Activated naive CD8-positive, alpha-beta T cell treated with anti-CD3 and anti-CD28 coated beads for 36 hours (primary cell): ENCODE measurements at regions not wholly inside any gene's neighbourhood (a gene's known extent, or its start where the extent isn't known, plus 50 kb on each side); places are given as distances from the start of the nearest gene placed in this dataset.

Experiments
- DNase-seq: peaks from one replicate; pipeline ENCODE4 v3.0.0; 2021
- H3K27ac Mint-ChIP-seq: one replicate; pipeline ENCODE4 v1.8.0; 2022; ENCODE audit warnings: mild to moderate bottlenecking, moderate library complexity, mixed read lengths
- H3K27me3 Mint-ChIP-seq: one replicate; pipeline ENCODE4 v1.8.0; 2022; ENCODE audit warnings: mild to moderate bottlenecking, mixed read lengths
- H3K36me3 Mint-ChIP-seq: one replicate; pipeline ENCODE4 v1.8.0; 2021; ENCODE audit warnings: mild to moderate bottlenecking, mixed read lengths
- H3K4me1 Mint-ChIP-seq: one replicate; pipeline ENCODE4 v1.8.0; 2021; ENCODE audit warnings: mixed read lengths
- H3K4me3 Mint-ChIP-seq: one replicate; pipeline ENCODE4 v1.8.0; 2022; ENCODE audit warnings: mild to moderate bottlenecking, moderate library complexity, mixed read lengths
- H3K9me3 Mint-ChIP-seq: one replicate; pipeline ENCODE4 v1.8.0; 2022; ENCODE audit warnings: mixed read lengths

DNA sequence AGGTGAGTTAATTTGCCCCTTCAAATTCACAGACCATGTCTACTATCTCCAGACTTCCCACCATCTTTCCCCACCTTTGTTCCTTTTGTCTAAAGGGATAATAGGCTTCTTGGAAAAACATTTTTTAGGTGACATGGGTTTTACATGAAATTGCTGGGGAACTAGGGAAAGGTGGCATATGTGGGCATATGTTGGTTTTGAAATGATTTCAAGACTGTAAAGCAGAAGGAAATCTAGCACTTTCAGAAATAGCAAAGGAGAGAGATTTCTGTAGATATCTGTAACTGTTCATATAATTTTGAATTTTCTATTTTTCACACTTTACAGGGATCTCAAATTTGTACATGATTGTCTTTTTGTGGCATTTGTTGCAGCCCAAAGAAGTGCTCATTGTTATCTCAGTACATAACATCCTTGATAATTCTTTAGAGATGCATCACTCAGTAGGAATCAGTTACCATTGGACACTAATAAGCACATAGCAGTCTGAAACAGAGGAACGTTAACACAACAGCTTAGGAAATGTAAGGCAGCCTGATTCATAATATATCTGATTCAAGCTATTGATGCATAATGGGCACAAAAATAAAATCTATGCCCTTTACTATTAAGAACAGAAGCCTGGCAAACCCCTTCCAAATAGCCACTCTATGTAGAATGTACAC is 659.7 kb downstream of the CENPC start:
- no peak overlapping the region for H3K27ac Mint-ChIP-seq
- no peak overlapping the region for H3K4me3 Mint-ChIP-seq
- DNase-seq: no peak
- no peaks in the 10 kb centered on the region for H3K27me3 Mint-ChIP-seq
- H3K36me3 Mint-ChIP-seq: no peaks in the 10 kb centered on the region
- peaks cover 4% of the 10 kb centered on the region for H3K9me3 Mint-ChIP-seq
- no peaks in the 10 kb centered on the region for H3K4me1 Mint-ChIP-seq

DNA sequence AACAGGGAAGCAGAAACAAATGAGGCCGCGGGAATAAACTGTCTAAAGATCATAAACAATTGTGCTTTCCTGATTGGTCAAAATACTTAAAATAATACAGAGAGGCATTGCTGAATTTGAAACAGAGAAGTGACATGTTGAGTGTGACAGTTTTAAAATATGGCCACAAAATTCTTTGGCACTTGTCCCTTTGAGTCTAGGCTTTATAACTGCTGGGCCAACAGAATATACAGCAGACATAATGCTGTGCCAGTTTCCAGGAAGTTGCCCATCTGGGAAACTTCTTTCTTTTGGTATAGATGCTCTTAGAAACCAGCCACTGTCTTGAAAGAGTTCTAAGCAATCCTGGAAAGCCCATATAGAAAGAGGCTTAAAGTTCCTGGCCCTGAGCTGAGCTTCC is 668.4 kb downstream of the CENPC start:
- Mint-ChIP-seq H3K4me1 (no peaks in the 10 kb centered on the region), H3K9me3 (peaks cover 3% of the 10 kb centered on the region), H3K27ac (no peak overlapping the region), H3K4me3 (no peak overlapping the region), H3K36me3 (no peaks in the 10 kb centered on the region), H3K27me3 (no peaks in the 10 kb centered on the region)
- no peak for DNase-seq

DNA sequence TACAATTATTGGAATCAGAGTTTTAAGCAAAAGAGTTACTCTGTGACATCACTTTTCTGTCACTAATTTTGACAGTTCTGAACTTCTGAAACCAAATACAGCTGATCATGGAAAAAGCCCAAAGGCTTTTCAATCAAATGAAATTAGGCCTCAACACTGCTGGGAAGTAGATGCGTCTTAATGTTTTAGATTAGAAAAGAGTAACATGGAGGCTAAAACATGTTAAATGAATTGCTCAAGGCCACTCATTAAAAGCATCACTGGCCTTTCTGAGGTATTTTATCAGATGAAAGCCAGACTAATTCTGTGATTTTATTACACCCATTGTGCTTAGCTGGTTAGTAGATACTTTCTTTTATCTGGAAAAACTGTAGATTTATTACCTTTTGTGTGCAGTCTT is 672.6 kb downstream of the CENPC start:
- Mint-ChIP-seq H3K4me3 (no peak overlapping the region), H3K27ac (no peak overlapping the region), H3K36me3 (no peaks in the 10 kb centered on the region), H3K9me3 (no peaks in the 10 kb centered on the region), H3K27me3 (peaks cover 3% of the 10 kb centered on the region), H3K4me1 (no peaks in the 10 kb centered on the region)
- DNase-seq: no peak

DNA sequence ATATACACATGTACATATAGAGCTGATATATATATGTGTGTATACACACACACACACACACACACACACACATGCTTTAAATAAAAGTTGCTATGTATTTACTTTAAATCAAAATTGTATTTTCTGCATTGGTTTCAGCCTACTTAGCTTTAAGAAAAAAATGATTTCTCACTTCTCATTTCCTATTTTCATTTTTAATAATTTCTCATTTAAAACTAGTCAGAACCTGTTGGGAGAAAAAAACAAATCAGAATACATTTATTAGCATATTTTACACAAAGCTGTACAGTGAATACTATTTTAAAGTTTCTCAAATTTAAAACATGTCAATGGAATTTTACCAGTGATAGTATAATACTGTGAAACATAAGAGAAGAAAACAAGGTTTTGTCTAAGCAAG is 681.8 kb downstream of the CENPC start:
- Mint-ChIP-seq H3K36me3 (no peaks in the 10 kb centered on the region), H3K4me1 (no peaks in the 10 kb centered on the region), H3K27me3 (no peaks in the 10 kb centered on the region), H3K9me3 (peaks cover 2% of the 10 kb centered on the region), H3K27ac (no peak overlapping the region), H3K4me3 (no peak overlapping the region)
- no peak for DNase-seq

DNA sequence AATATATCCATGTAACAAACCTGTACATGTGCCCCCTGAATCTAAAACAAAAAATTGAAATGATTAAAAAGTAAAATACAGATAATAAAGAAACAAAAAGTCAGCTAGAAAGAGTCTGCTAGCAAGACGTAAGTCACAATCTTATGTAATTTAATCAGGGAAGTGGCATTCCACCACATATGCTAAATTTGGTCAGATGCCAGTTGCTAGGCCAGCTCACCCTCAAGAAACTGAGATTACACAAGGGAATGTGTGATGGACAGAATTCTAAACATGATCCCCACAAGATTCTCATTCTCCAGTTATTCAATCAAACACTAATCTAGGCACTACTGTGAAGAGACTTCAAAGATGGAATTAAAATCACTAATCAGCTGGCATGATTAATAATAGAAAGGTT is 689.3 kb downstream of the CENPC start:
- no peak for DNase-seq
- Mint-ChIP-seq H3K27ac (no peak overlapping the region), H3K4me1 (no peaks in the 10 kb centered on the region), H3K9me3 (peaks cover under 1% of the 10 kb centered on the region), H3K4me3 (no peak overlapping the region), H3K36me3 (no peaks in the 10 kb centered on the region), H3K27me3 (no peaks in the 10 kb centered on the region)

DNA sequence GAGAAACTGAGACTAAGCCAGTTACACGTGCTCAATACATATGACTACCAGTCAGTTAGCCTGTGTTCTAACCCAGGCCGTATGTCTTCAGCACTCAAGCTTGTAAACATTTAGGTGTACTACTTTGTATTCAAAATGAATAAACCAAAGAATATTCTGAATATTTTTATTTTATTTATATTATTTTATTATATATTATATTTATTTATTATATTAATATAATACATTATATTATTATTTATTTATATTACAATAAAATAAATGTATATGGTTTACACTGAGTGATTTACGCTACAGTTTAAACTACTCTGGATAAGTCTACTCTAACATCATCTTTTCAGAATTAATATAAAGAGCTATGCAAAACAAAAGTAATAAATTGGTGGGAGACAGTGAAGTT is 691.5 kb downstream of the CENPC start:
- Mint-ChIP-seq H3K27ac (no peak overlapping the region), H3K36me3 (no peaks in the 10 kb centered on the region), H3K4me3 (no peak overlapping the region), H3K27me3 (no peaks in the 10 kb centered on the region), H3K9me3 (no peaks in the 10 kb centered on the region), H3K4me1 (no peaks in the 10 kb centered on the region)
- DNase-seq: no peak

DNA sequence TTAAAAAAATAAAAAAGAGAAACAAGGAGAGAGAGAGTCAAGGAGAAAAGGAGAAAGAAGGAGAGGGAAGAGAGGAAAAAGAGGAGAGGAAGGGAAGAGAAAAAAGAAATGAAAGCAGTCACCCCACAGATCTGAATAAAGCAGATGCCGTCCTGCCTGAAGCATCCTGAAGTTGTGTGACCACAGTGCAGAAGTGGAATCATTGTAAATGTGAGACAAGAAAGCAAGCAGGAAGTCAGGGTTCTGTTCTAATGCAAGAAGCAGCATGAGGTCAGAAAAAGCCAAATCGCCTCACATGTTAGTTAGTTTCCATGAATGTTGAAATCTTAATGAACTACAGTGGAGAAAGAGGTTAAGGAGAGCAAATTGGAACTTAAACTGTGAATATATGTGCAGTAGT is 692.5 kb downstream of the CENPC start:
- DNase-seq: no peak
- H3K27me3 Mint-ChIP-seq: no peaks in the 10 kb centered on the region
- no peak overlapping the region for H3K4me3 Mint-ChIP-seq
- H3K9me3 Mint-ChIP-seq: no peaks in the 10 kb centered on the region
- no peaks in the 10 kb centered on the region for H3K4me1 Mint-ChIP-seq
- no peak overlapping the region for H3K27ac Mint-ChIP-seq
- H3K36me3 Mint-ChIP-seq: no peaks in the 10 kb centered on the region

DNA sequence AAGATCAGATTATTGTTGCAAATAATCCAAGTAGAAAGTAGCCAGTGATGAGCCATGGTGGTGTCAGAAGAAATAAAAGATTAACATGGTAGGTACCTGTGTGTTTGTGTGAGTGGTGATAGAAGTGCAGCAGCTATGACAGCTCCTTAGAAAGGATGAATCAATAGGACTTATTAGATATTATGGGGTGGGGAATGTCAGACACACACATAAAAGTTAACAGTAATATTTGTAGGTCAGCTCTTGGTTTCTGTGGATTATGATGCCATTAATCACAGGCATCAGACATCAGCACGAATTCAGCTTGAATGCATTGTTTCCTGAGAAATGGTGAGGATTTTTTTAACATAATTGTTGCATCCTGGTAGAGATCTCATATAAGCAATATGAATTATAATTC is 695.7 kb downstream of the CENPC start:
- Mint-ChIP-seq H3K36me3 (no peaks in the 10 kb centered on the region), H3K4me3 (no peak overlapping the region), H3K27me3 (no peaks in the 10 kb centered on the region), H3K4me1 (no peaks in the 10 kb centered on the region), H3K9me3 (no peaks in the 10 kb centered on the region), H3K27ac (no peak overlapping the region)
- no peak for DNase-seq

DNA sequence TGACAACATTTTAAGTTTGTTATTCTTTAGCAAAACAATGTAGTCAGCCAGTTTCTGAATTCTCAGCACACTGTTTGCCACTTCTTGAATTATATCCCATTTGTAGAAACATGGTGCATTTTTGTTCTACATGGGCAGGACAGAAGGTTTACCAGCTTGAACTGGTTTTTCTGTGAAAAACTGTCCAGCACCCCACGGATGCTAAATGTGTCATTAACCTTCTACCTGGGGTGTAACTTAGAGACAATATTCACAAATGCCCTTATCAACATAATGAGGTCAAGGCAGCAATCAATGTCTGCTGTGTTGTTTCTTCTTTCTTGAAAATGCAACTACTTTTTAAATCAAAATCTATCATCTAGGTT is 702.6 kb downstream of the CENPC start:
- no peak for DNase-seq
- Mint-ChIP-seq H3K27ac (no peak overlapping the region), H3K27me3 (no peaks in the 10 kb centered on the region), H3K4me1 (no peaks in the 10 kb centered on the region), H3K36me3 (no peaks in the 10 kb centered on the region), H3K4me3 (no peak overlapping the region), H3K9me3 (peaks cover 4% of the 10 kb centered on the region)

DNA sequence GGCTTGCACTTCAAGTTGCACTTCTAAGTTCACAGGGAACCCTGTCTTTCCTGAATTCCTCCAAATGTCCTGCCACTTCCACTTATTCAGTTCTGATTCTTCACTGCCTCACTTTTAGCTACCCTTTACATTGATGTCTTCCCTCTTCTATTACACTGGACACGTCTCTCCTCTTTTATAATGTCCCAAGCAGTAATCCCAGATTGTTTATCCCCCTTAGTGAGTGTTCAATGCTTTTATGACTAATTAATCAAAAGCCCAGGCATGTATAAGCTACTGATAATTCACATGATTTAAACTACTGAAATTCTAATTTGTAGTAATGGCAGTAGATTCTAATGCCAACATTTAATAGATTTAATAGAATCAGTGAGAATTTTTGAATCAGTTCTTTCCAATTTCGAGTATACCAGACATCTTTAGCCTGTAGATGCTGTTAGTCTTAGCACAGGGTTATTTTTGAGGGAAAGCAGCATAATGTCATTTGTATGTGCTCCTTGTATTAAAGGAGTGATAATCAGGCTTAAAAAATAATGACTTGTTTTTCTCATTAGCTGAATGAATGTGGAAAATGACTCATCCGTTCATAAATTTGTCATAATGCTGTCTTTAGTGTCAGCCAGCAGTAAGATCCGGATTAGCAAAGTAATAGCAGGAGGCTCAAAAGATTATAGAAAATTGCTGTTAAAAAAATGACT is 703.1 kb downstream of the CENPC start:
- no peak for DNase-seq
- H3K27me3 Mint-ChIP-seq: no peaks in the 10 kb centered on the region
- no peak overlapping the region for H3K27ac Mint-ChIP-seq
- H3K36me3 Mint-ChIP-seq: no peaks in the 10 kb centered on the region
- no peak overlapping the region for H3K4me3 Mint-ChIP-seq
- H3K4me1 Mint-ChIP-seq: no peaks in the 10 kb centered on the region
- peaks cover 4% of the 10 kb centered on the region for H3K9me3 Mint-ChIP-seq

DNA sequence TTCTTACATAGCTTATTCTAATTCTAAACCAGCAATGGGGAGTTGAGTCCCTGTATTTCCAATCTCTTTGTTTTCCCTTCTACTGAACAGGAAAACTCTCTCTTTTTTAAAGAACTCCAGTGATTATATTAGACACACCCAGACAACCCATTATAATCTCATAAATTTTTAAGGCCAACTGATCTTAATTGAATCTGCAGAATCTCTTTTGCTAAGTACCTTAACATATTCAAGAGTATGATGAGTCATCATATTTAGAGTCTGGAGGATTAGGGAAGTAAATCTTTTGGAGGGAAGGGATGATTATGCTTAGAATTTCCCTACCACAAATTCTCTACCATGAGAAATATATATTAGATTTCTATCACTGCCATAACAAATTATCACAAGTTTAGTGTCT is 705.1 kb downstream of the CENPC start:
- no peaks in the 10 kb centered on the region for H3K4me1 Mint-ChIP-seq
- no peaks in the 10 kb centered on the region for H3K36me3 Mint-ChIP-seq
- no peak overlapping the region for H3K27ac Mint-ChIP-seq
- no peak overlapping the region for H3K4me3 Mint-ChIP-seq
- peaks cover 4% of the 10 kb centered on the region for H3K9me3 Mint-ChIP-seq
- no peaks in the 10 kb centered on the region for H3K27me3 Mint-ChIP-seq
- DNase-seq: no peak

DNA sequence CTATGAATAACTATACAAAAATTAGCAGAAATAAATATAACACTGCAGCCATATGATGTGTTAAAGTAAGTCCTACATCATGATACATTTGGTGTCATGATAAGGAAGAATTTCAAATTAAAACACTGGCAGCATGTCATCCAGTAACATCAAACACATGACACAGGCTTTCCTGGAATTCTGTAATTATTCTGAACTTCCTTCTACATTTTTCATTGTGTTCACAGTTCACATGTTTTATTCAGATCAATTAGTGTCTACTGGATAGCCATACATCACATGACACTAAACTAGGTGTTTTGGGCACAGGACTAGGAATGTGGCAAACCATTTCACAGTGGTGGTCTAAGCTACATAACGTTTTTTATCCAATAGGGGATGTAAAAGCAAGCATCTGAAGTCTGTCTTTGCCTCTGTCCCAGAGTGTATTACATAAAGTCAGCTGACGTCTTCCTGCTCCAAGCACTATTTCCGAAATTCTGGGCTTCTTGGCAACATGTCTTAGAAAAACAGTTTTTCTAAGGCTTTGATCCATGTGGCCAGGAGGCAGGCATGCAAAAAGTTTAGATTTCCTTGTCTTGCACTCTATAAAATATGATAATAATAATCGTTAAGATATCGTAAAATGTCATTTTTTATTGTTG is 707.9 kb downstream of the CENPC start:
- no peak for DNase-seq
- H3K9me3 Mint-ChIP-seq: peaks cover 4% of the 10 kb centered on the region

DNA sequence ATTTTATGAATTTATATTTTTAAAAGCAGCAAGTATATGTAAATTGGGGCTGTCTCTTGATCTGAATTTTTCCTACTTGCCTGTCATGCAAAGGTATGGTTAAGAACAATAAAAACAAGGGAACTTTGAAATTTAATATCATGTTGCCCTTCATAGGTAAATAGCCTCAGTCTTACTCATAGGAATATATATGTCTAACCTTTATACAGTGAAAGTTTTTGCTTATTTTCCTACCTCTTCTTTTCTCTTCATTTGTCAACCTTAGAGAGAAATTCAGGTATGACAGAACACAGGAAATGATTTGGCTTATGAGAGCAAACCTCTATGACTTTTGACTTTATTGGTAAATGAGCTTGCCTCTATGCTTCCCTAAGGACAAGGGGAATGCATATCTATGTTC is 716.0 kb downstream of the CENPC start:
- Mint-ChIP-seq H3K4me3 (no peak overlapping the region), H3K27ac (no peak overlapping the region), H3K27me3 (no peaks in the 10 kb centered on the region), H3K9me3 (peaks cover 5% of the 10 kb centered on the region), H3K36me3 (no peaks in the 10 kb centered on the region), H3K4me1 (no peaks in the 10 kb centered on the region)
- DNase-seq: no peak

More for the DNA sequence above, 707.9 kb downstream of the CENPC start:
- no peaks in the 10 kb centered on the region for H3K27me3 Mint-ChIP-seq
- H3K4me3 Mint-ChIP-seq: no peak overlapping the region
- H3K4me1 Mint-ChIP-seq: no peaks in the 10 kb centered on the region
- no peak overlapping the region for H3K27ac Mint-ChIP-seq
- no peaks in the 10 kb centered on the region for H3K36me3 Mint-ChIP-seq

DNA sequence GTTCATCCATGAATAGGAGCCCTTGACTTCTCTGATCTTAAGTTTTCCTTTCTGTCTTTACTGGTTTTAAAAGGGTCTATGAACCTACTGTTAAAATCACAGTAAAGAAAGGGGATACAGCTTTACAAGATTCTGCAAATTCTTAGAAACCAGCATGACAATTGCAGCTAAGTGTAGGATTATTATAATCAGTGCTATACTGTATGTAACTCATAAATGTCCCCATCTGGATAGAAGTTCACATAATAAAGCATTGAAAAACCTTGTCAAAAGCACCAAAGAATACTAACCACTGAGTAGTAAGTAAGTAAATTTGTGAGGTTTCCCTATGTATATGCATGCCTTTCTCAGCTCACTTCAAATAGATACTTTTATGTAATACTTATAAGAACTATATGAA is 724.6 kb downstream of the CENPC start:
- Mint-ChIP-seq H3K27me3 (no peaks in the 10 kb centered on the region), H3K4me1 (no peaks in the 10 kb centered on the region), H3K27ac (no peak overlapping the region), H3K36me3 (no peaks in the 10 kb centered on the region), H3K4me3 (no peak overlapping the region), H3K9me3 (peaks cover 6% of the 10 kb centered on the region)
- no peak for DNase-seq

DNA sequence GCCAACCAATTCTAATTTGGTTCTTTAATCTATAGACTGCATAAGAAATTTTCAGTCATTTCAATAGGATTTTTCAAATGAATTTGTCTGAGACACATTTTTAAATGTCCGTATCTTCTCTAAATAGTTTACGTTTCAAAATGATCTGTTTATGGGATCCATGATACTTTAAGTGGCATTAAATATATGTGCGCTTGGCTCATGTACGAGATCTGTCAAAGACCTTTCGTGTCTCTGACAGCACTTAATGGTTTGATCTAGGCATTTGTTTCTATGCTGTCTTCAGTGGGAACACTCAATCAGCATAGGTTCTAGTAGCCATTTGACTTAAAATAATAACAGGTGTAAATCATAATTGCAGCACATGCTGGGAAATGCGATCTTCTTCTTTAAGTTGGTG is 731.0 kb downstream of the CENPC start:
- no peak overlapping the region for H3K27ac Mint-ChIP-seq
- H3K9me3 Mint-ChIP-seq: no peaks in the 10 kb centered on the region
- H3K36me3 Mint-ChIP-seq: no peaks in the 10 kb centered on the region
- no peak overlapping the region for H3K4me3 Mint-ChIP-seq
- H3K4me1 Mint-ChIP-seq: no peaks in the 10 kb centered on the region
- no peak for DNase-seq
- H3K27me3 Mint-ChIP-seq: no peaks in the 10 kb centered on the region

DNA sequence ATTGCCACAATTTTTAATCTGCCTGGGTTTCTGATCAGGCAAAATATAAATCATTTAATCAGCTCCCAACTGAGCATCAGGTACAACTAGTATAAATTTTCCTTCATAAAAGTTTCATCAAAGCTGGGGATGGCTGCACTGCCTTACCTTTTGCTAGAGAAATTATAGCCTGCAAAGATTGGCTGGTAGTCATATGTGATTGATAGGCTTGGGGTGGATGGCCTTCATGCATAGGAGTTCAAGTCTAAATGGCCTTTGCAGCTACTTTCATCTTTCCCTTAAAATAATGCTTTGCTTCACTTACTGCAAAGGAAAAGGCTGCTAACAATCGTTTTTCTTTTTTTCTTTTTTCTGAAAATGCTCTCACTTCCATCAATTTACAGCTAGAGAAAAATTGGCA is 739.7 kb downstream of the CENPC start:
- H3K36me3 Mint-ChIP-seq: no peaks in the 10 kb centered on the region

More for the DNA sequence above, 739.7 kb downstream of the CENPC start:
- Mint-ChIP-seq H3K27me3 (no peaks in the 10 kb centered on the region), H3K27ac (no peak overlapping the region), H3K9me3 (no peaks in the 10 kb centered on the region), H3K4me1 (no peaks in the 10 kb centered on the region), H3K4me3 (no peak overlapping the region)
- DNase-seq: no peak
